Keratinocyte (primary cell): ENCODE measurements at regions not wholly inside any gene's neighbourhood (a gene's known extent, or its start where the extent isn't known, plus 50 kb on each side); places are given as distances from the start of the nearest gene placed in this dataset.

Source experiments
- DNase-seq: peaks from one replicate; pipeline ENCODE4 v3.0.0-alpha.2; 2011; ENCODE audit warnings: low read depth, missing footprints, low spot score
- FAIRE-seq: peaks from 2 replicates; lab custom pipeline; 2011; peaks lifted over from hg19 to GRCh38; lab: Jason Lieb, UNC
- H2AFZ ChIP-seq: 2 replicates; pipeline ENCODE4 v1.6.0; 2012; ENCODE audit warnings: low read length, control low read depth, inconsistent platforms; ENCODE audit not compliant: control insufficient read depth
- H3K27ac ChIP-seq: 2 replicates; pipeline ENCODE4 v1.5.1; 2011; ENCODE audit warnings: low read length; ENCODE audit not compliant: control insufficient read depth, insufficient read depth
- H3K27me3 ChIP-seq: 3 replicates; pipeline ENCODE4 v1.6.0; 2011; ENCODE audit warnings: low read length; ENCODE audit not compliant: control insufficient read depth, insufficient read depth; ENCODE audit errors: extremely low read depth
- H3K36me3 ChIP-seq, 2 experiments: 2 replicates in 1 of 2; 3 replicates in 1 of 2; pipeline ENCODE4 v1.5.1; 2011; ENCODE audit warnings: low read length in 2 of 2, mild to moderate bottlenecking in 1 of 2; ENCODE audit not compliant: control insufficient read depth in 2 of 2, insufficient read depth in 2 of 2; ENCODE audit errors: extremely low read depth in 1 of 2
- H3K4me1 ChIP-seq: 3 replicates; pipeline ENCODE4 v1.5.1; 2011; ENCODE audit warnings: low read length; ENCODE audit not compliant: control insufficient read depth, insufficient read depth; ENCODE audit errors: extremely low read depth
- H3K4me2 ChIP-seq: 3 replicates; pipeline ENCODE4 v1.6.0; 2011; ENCODE audit warnings: low read depth, low read length; ENCODE audit not compliant: control insufficient read depth, insufficient read depth; ENCODE audit errors: extremely low read depth
- H3K4me3 ChIP-seq, 3 experiments: fragments of 200-600 bp in 1 of 3; sonication (generic) in 1 of 3; 2 replicates in 2 of 3; 3 replicates in 1 of 3; pipeline ENCODE4 v1.5.1; 2011 to 2016; ENCODE audit warnings: low read length in 3 of 3, mild to moderate bottlenecking in 3 of 3, control low read depth in 2 of 3, inconsistent platforms in 1 of 3, low read depth in 1 of 3, mixed read lengths in 1 of 3, mixed run types in 1 of 3, moderate library complexity in 1 of 3; ENCODE audit not compliant: control insufficient read depth in 2 of 3, insufficient read depth in 2 of 3; ENCODE audit errors: extremely low read depth in 1 of 3
- H3K79me2 ChIP-seq: 2 replicates; pipeline ENCODE4 v1.6.0; 2012; ENCODE audit warnings: low read length; ENCODE audit not compliant: control insufficient read depth, insufficient read depth
- H3K9ac ChIP-seq: 3 replicates; pipeline ENCODE4 v1.6.0; 2011; ENCODE audit warnings: low read length; ENCODE audit not compliant: control insufficient read depth, insufficient read depth; ENCODE audit errors: extremely low read depth
- H3K9me1 ChIP-seq: 3 replicates; pipeline ENCODE4 v1.6.0; 2011; ENCODE audit warnings: low read length; ENCODE audit not compliant: control insufficient read depth, insufficient read depth; ENCODE audit errors: extremely low read depth
- H3K9me3 ChIP-seq: 2 replicates; pipeline ENCODE4 v1.5.1; 2012; ENCODE audit warnings: low read depth, low read length; ENCODE audit not compliant: control insufficient read depth
- H4K20me1 ChIP-seq: 3 replicates; pipeline ENCODE4 v1.6.0; 2011; ENCODE audit warnings: low read length; ENCODE audit not compliant: control insufficient read depth, insufficient read depth; ENCODE audit errors: extremely low read depth
- CTCF ChIP-seq, 3 experiments: IDR thresholded peaks in 1 of 3; conservative IDR thresholded peaks in 1 of 3; optimal IDR thresholded peaks in 1 of 3; 2 replicates in 2 of 3; 3 replicates in 1 of 3; pipeline versions ENCODE3 to v1.5.1; 2011; ENCODE audit warnings: low read length in 3 of 3, mild to moderate bottlenecking in 3 of 3, moderate library complexity in 2 of 3, control low read depth in 1 of 3, inconsistent platforms in 1 of 3; ENCODE audit not compliant: insufficient read depth in 2 of 3; ENCODE audit errors: extremely low read depth in 1 of 3
- EZH2 ChIP-seq: IDR thresholded peaks from one replicate; pipeline ENCODE4 v1.6.1; 2012; ENCODE audit warnings: inconsistent platforms, mild to moderate bottlenecking, low read length, moderate library complexity
- dilution Hi-C: fragments of 300-500 bp; cut with MboI; formaldehyde crosslinking; loops from one replicate; pipeline ENCODE4 v1.7.0; 2020; ENCODE audit warnings: low sequenced_read_pairs; ENCODE audit not compliant: extremely low pct_ligation_motif_present

- dilution Hi-C loops, result no loop called here
- Histone ChIP-seq H3K9me1 (no peaks in the 10 kb centered on the region), H3K27ac (no peak overlapping the region), H4K20me1 (no peaks in the 10 kb centered on the region), H3K4me3 (no peak overlapping the region), H3K36me3 (no peaks in the 10 kb centered on the region), H3K4me1 (no peaks in the 10 kb centered on the region), H3K4me2 (no peak overlapping the region), H3K79me2 (no peaks in the 10 kb centered on the region), H3K9me3 (no peaks in the 10 kb centered on the region), H3K9ac (no peak overlapping the region), H3K27me3 (no peaks in the 10 kb centered on the region), H2AFZ (no peak overlapping the region)
- FAIRE-seq, result no peak
- TF ChIP-seq EZH2 (no peak), CTCF (optimal IDR thresholded peaks at IDR 0.05 in 1 of 3, IDR thresholded peaks at IDR 0.05 in 1 of 3, conservative IDR thresholded peaks at IDR 0.05 in 1 of 3; ENCODE audit: extremely low read depth in 1 of 3, insufficient read depth in 2 of 3, low read length in 3 of 3) (no peak)
- DNase-seq, result no peak
Measured at GRCh38 chr4:31946456-31946855, 1226.3 kb downstream of the PCDH7 start.

GRCh38 chr4:31947101-31947500, 1226.9 kb downstream of the PCDH7 start:
- H3K27me3 ChIP-seq, result no peaks in the 10 kb centered on the region
- FAIRE-seq, result no peak
- no peak for DNase-seq

More at GRCh38 chr4:31947101-31947500, 1226.9 kb downstream of the PCDH7 start:
- Histone ChIP-seq H3K27ac (no peak overlapping the region), H2AFZ (no peak overlapping the region), H3K36me3 (no peaks in the 10 kb centered on the region), H3K4me1 (no peaks in the 10 kb centered on the region), H3K79me2 (no peaks in the 10 kb centered on the region), H3K4me3 (no peak overlapping the region), H3K9ac (no peak overlapping the region), H3K4me2 (no peak overlapping the region), H3K9me1 (no peaks in the 10 kb centered on the region), H4K20me1 (no peaks in the 10 kb centered on the region), H3K9me3 (no peaks in the 10 kb centered on the region)
- dilution Hi-C loops, result no loop called here
- TF ChIP-seq CTCF (optimal IDR thresholded peaks at IDR 0.05 in 1 of 3, IDR thresholded peaks at IDR 0.05 in 1 of 3, conservative IDR thresholded peaks at IDR 0.05 in 1 of 3; ENCODE audit: extremely low read depth in 1 of 3, insufficient read depth in 2 of 3, low read length in 3 of 3), result no peak
- TF ChIP-seq EZH2, result no peak
